Neural progenitor cell (in vitro differentiated cells): ENCODE measurements at regions not wholly inside any gene's neighbourhood (a gene's known extent, or its start where the extent isn't known, plus 50 kb on each side); places are given as distances from the start of the nearest gene placed in this dataset.

Experiments used
- DNase-seq: peaks from one replicate; pipeline ENCODE4 v3.0.0-alpha.2; 2016; ENCODE audit warnings: low spot score
- H2AFZ ChIP-seq: fragments of 200-600 bp; sonication (generic); replicated peaks from 2 replicates; pipeline ENCODE4 v1.6.1; 2016; ENCODE audit warnings: antibody characterized with exemption
- H3F3A ChIP-seq: fragments of 200-600 bp; sonication (generic); 2 replicates; pipeline ENCODE4 v1.6.1; 2016; ENCODE audit warnings: antibody characterized with exemption, low read depth
- H3K27ac ChIP-seq: fragments of 200-600 bp; sonication (generic); 2 replicates; pipeline ENCODE4 v1.5.1; 2016; ENCODE audit warnings: mild to moderate bottlenecking
- H3K27me3 ChIP-seq: fragments of 200-600 bp; sonication (generic); 2 replicates; pipeline ENCODE4 v1.6.1; 2016; ENCODE audit warnings: mild to moderate bottlenecking, moderate library complexity
- H3K36me3 ChIP-seq: fragments of 200-600 bp; sonication (generic); 2 replicates; pipeline ENCODE4 v1.5.1; 2016
- H3K4me1 ChIP-seq: fragments of 200-600 bp; sonication (generic); 2 replicates; pipeline ENCODE4 v1.6.1; 2016; ENCODE audit warnings: mixed run types
- H3K4me2 ChIP-seq: fragments of 200-600 bp; sonication (generic); 2 replicates; pipeline ENCODE4 v1.6.1; 2016
- H3K4me3 ChIP-seq: fragments of 200-600 bp; sonication (generic); 2 replicates; pipeline ENCODE4 v1.5.1; 2016
- H3K79me2 ChIP-seq: fragments of 200-600 bp; sonication (generic); 2 replicates; pipeline ENCODE4 v1.6.1; 2016; ENCODE audit warnings: low read depth
- H3K9ac ChIP-seq: fragments of 200-600 bp; sonication (generic); 2 replicates; pipeline ENCODE4 v1.6.1; 2016
- H3K9me3 ChIP-seq: fragments of 200-600 bp; sonication (generic); 2 replicates; pipeline ENCODE4 v1.5.1; 2016; ENCODE audit warnings: low read depth
- H4K20me1 ChIP-seq: fragments of 200-600 bp; sonication (generic); 2 replicates; pipeline ENCODE4 v1.6.1; 2016; ENCODE audit warnings: low read depth
- H3K27ac Mint-ChIP-seq: 3 replicates; pipeline ENCODE4 v1.8.0; 2021; ENCODE audit warnings: mixed read lengths
- H3K27me3 Mint-ChIP-seq: 2 replicates; pipeline ENCODE4 v1.8.0; 2022; ENCODE audit warnings: low read depth, mild to moderate bottlenecking, inconsistent platforms, moderate library complexity, mixed read lengths; ENCODE audit not compliant: insufficient read depth
- H3K36me3 Mint-ChIP-seq: 3 replicates; pipeline ENCODE4 v1.8.0; 2021; ENCODE audit warnings: mixed read lengths
- H3K4me1 Mint-ChIP-seq: 3 replicates; pipeline ENCODE4 v1.8.0; 2021; ENCODE audit warnings: mixed read lengths
- H3K4me3 Mint-ChIP-seq: 3 replicates; pipeline ENCODE4 v1.8.0; 2021; ENCODE audit warnings: mild to moderate bottlenecking, moderate library complexity, mixed read lengths
- H3K9me3 Mint-ChIP-seq: 3 replicates; pipeline ENCODE4 v1.8.0; 2020; ENCODE audit warnings: mixed read lengths
- EZH2 ChIP-seq: fragments of 200-600 bp; sonication (generic); IDR thresholded peaks from 2 replicates; pipeline ENCODE4 v1.6.1; 2017; ENCODE audit warnings: antibody characterized with exemption, mild to moderate bottlenecking, moderate library complexity
- EZH2phosphoT487 ChIP-seq: fragments of 200-600 bp; sonication (generic); IDR thresholded peaks from 2 replicates; pipeline ENCODE4 v1.6.1; 2017; ENCODE audit warnings: antibody characterized with exemption
- TF ChIP-seq, protein P1 (sequence below): fragments of 200-600 bp; sonication (generic); IDR thresholded peaks from 2 replicates; pipeline ENCODE4 v1.5.1; 2017; ENCODE audit warnings: antibody characterized with exemption, mild to moderate bottlenecking

DNA sequence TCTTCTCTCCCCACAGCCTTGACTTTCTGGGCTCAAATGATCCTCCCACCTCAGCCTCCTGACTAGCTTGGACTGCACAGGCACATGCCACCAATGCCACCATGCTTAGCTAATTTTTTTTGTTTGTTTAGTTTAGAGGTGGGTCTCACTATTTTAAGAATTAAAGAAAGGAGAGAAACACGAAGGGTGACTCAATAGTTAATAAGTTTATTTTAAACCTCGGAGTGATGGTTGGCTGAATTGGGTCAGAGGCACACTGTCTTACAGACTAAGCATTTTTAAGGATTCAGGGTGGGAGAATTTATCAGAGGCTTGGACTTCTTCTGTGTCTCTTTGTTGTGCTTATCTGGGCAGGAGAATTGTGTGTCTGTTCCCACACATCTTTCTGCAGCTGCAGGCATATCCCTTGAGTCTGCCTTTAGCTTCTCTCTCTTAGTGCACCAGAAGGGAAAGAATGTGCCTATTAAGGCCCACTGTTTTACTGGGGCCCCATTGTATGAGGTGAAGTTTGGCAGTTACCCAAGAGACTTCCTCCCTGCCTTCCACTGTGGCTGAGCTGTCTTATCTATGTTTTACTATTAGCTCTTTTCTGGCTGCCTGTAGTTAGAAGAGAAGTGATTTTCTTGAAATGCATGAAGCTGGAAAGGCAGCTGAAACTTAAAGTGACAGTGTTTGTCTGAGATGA is 2172.0 kb downstream of the TP53TG3F start:
- no peak overlapping the region for H3K4me3 Mint-ChIP-seq
- peaks cover 36% of the 10 kb centered on the region for H3K9me3 ChIP-seq

DNA sequence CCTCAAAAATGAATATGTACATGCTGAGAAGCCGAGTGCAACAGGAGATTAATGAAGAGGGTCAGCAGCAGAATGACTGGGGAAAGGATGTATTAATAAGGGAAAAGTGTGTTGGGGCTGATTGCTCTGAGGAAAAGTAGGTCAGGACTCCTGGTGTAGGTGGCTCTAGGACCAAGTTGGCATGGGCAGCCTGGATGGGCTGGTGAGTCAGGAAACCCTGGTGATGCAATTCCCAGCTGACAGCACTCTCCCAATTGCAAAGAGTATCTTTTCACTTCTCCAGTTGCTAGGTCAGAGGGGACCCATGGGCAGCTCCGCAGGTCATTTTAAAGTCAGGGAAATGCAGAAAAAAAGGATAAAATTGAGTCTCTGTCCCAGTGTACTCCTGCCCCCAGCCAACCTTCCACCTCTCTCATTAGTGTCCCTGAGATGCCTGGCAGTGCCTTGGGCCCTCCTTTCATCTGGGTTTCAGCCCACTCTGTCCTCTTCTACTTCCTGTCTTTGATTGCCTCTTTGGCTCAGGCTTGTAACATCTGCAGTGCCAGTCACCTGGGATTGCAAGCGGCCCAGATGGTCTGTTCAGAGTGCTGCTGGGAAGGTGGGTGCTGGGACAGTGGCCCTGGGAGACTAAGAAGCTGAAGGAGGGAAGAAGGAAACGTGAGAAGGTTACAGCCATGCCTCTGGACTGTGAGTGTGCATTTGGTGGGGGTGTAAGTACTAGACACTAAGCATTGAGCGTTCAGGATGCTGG is 2177.2 kb downstream of the TP53TG3F start:
- no peaks in the 10 kb centered on the region for H3K36me3 ChIP-seq
- peaks cover 33% of the 10 kb centered on the region for H3K9me3 ChIP-seq
- Mint-ChIP-seq H3K36me3 (no peaks in the 10 kb centered on the region), H3K27me3 (peaks cover 3% of the 10 kb centered on the region), H3K4me1 (no peaks in the 10 kb centered on the region), H3K27ac (no peak overlapping the region), H3K9me3 (peaks cover 36% of the 10 kb centered on the region), H3K4me3 (no peak overlapping the region)
- no peak overlapping the region for H2AFZ ChIP-seq
- no peak for DNase-seq
- H4K20me1 ChIP-seq, result no peaks in the 10 kb centered on the region
- H3K79me2 ChIP-seq, result no peaks in the 10 kb centered on the region
- H3K4me2 ChIP-seq, result no peak overlapping the region
- no peaks in the 10 kb centered on the region for H3K4me1 ChIP-seq
- no peaks in the 10 kb centered on the region for H3K27me3 ChIP-seq
- H3K9ac ChIP-seq, result no peak overlapping the region
- H3K27ac ChIP-seq, result no peak overlapping the region
- H3F3A ChIP-seq, result no peaks in the 10 kb centered on the region
- no peak overlapping the region for H3K4me3 ChIP-seq
- TF ChIP-seq EZH2, result no peak
- no peak for TF ChIP-seq EZH2phosphoT487
- TF ChIP-seq, protein P1, sequence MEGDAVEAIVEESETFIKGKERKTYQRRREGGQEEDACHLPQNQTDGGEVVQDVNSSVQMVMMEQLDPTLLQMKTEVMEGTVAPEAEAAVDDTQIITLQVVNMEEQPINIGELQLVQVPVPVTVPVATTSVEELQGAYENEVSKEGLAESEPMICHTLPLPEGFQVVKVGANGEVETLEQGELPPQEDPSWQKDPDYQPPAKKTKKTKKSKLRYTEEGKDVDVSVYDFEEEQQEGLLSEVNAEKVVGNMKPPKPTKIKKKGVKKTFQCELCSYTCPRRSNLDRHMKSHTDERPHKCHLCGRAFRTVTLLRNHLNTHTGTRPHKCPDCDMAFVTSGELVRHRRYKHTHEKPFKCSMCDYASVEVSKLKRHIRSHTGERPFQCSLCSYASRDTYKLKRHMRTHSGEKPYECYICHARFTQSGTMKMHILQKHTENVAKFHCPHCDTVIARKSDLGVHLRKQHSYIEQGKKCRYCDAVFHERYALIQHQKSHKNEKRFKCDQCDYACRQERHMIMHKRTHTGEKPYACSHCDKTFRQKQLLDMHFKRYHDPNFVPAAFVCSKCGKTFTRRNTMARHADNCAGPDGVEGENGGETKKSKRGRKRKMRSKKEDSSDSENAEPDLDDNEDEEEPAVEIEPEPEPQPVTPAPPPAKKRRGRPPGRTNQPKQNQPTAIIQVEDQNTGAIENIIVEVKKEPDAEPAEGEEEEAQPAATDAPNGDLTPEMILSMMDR, result no peak

More for the DNA sequence above, 2172.0 kb downstream of the TP53TG3F start:
- Histone ChIP-seq H3K4me2 (no peak overlapping the region), H3K36me3 (no peaks in the 10 kb centered on the region), H3K4me3 (no peak overlapping the region), H3K79me2 (no peaks in the 10 kb centered on the region), H3K9ac (no peak overlapping the region), H2AFZ (no peak overlapping the region), H4K20me1 (no peaks in the 10 kb centered on the region), H3K27ac (no peak overlapping the region), H3F3A (no peaks in the 10 kb centered on the region), H3K4me1 (no peaks in the 10 kb centered on the region), H3K27me3 (no peaks in the 10 kb centered on the region)
- no peak for TF ChIP-seq EZH2phosphoT487
- TF ChIP-seq EZH2, result no peak
- TF ChIP-seq, protein P1, result no peak
- Mint-ChIP-seq H3K27me3 (no peaks in the 10 kb centered on the region), H3K36me3 (no peaks in the 10 kb centered on the region), H3K27ac (no peak overlapping the region), H3K4me1 (no peaks in the 10 kb centered on the region), H3K9me3 (peaks cover 20% of the 10 kb centered on the region)
- no peak for DNase-seq

DNA sequence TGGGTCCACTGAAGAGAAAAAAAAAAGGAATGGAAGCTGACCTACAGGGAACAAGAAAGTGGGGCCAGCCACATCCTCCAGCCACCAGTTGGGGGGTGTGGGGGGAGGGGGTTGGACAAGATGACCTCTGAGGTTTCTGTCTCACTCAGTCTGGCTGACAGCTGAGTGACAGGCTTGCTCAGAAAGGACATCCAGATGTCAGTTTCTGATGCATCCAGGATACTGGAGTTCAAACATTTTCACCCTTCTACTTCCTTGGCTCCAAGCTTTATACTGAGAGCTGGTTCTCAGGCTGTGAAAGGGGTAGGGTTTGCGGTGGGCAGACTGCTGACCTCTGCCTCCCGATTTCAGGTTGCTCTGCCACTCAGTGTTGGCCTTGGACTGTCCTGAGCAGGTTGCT is 2178.3 kb downstream of the TP53TG3F start:
- no peaks in the 10 kb centered on the region for H3K79me2 ChIP-seq
- no peak overlapping the region for H2AFZ ChIP-seq
- Mint-ChIP-seq H3K4me3 (no peak overlapping the region), H3K36me3 (no peaks in the 10 kb centered on the region), H3K27me3 (peaks cover 3% of the 10 kb centered on the region), H3K4me1 (no peaks in the 10 kb centered on the region), H3K27ac (no peak overlapping the region), H3K9me3 (peaks cover 42% of the 10 kb centered on the region)
- H4K20me1 ChIP-seq, result no peaks in the 10 kb centered on the region
- peaks cover 33% of the 10 kb centered on the region for H3K9me3 ChIP-seq
- H3K27me3 ChIP-seq, result no peaks in the 10 kb centered on the region
- no peak overlapping the region for H3K9ac ChIP-seq
- DNase-seq, result no peak
- no peaks in the 10 kb centered on the region for H3F3A ChIP-seq
- TF ChIP-seq, protein P1, result no peak
- no peak for TF ChIP-seq EZH2phosphoT487
- no peak overlapping the region for H3K4me3 ChIP-seq
- H3K27ac ChIP-seq, result no peak overlapping the region
- H3K36me3 ChIP-seq, result no peaks in the 10 kb centered on the region
- no peaks in the 10 kb centered on the region for H3K4me1 ChIP-seq
- no peak overlapping the region for H3K4me2 ChIP-seq
